GM12878 (cell line): ENCODE measurements at regions not wholly inside any gene's neighbourhood (a gene's known extent, or its start where the extent isn't known, plus 50 kb on each side); places are given as distances from the start of the nearest gene placed in this dataset.

ENCODE experiments used
- ATAC-seq: fragments of 200-7000 bp; cut with Tn5 transposase; 3 replicates; pipeline ENCODE4 v1.9.1; 2020; ENCODE audit warnings: mild to moderate bottlenecking, moderate library complexity
- BruUV-seq: library from RNA; stranded (reverse); fragments of 400-500 nt; replicated peaks from 2 replicates; lab custom pipeline; 2021; lab: Mats Ljungman, UMichigan
- CTCF ChIA-PET: fragments of 300-600 bp; sonication (Branson Sonifier 250); formaldehyde crosslinking; extraction: SDS; loops from one replicate; lab custom pipeline; 2021; ENCODE audit warnings: inconsistent platforms; lab: Yijun Ruan, JAX
- POLR2A ChIA-PET: fragments of 350-600 bp; formaldehyde crosslinking; extraction: SDS; loops from one replicate; lab custom pipeline; 2021; ENCODE audit warnings: inconsistent platforms; lab: Charles Lee
- RAD21 ChIA-PET: fragments of 300-600 bp; sonication (Branson Sonifier 250); formaldehyde crosslinking; loops from one replicate; lab custom pipeline; 2023; ENCODE audit warnings: antibody characterized with exemption; ENCODE audit not compliant: unreplicated experiment; lab: Charles Lee
- SMC1A ChIA-PET: fragments of 300-600 bp; sonication (Branson Sonifier 250); formaldehyde crosslinking; loops from one replicate; lab custom pipeline; 2023; ENCODE audit not compliant: unreplicated experiment, uncharacterized antibody; lab: Charles Lee
- DNase-seq: peaks from one replicate; pipeline ENCODE4 v3.0.0-alpha.2; 2011; ENCODE audit warnings: low read depth, low spot score
- FAIRE-seq: peaks from 3 replicates; lab custom pipeline; 2011; peaks lifted over from hg19 to GRCh38; lab: Jason Lieb, UNC
- H2AFZ ChIP-seq: 2 replicates; pipeline ENCODE4 v1.6.0; 2011; ENCODE audit warnings: low read depth, low read length, control low read depth; ENCODE audit not compliant: control insufficient read depth
- H3K27ac ChIP-seq: 2 replicates; pipeline ENCODE4 v1.5.1; 2011; ENCODE audit warnings: control low read depth; ENCODE audit not compliant: control insufficient read depth, insufficient read depth
- H3K27me3 ChIP-seq, 2 experiments: replicated peaks in 1 of 2; 2 replicates each; pipeline versions ENCODE4 v1.6.0 to v1.6.1; 2011; ENCODE audit warnings: low read length in 1 of 2; ENCODE audit not compliant: control insufficient read depth in 2 of 2, insufficient read depth in 2 of 2
- H3K36me3 ChIP-seq, 2 experiments: 2 replicates each; pipeline ENCODE4 v1.5.1; 2011; ENCODE audit warnings: low read length in 1 of 2; ENCODE audit not compliant: control insufficient read depth in 2 of 2, insufficient read depth in 2 of 2
- H3K4me1 ChIP-seq: 2 replicates; pipeline ENCODE4 v1.6.1; 2011; ENCODE audit warnings: mild to moderate bottlenecking, low read length, moderate library complexity, mixed read lengths; ENCODE audit not compliant: control insufficient read depth, insufficient read depth
- H3K4me2 ChIP-seq: 2 replicates; pipeline ENCODE4 v1.6.0; 2011; ENCODE audit warnings: control low read depth; ENCODE audit not compliant: control insufficient read depth, insufficient read depth
- H3K4me3 ChIP-seq: fragments of 200-600 bp; sonication (generic); 2 replicates; pipeline ENCODE4 v1.5.1; 2016
- H3K79me2 ChIP-seq: 2 replicates; pipeline ENCODE4 v1.6.0; 2011; ENCODE audit warnings: low read length; ENCODE audit not compliant: control insufficient read depth, insufficient read depth
- H3K9ac ChIP-seq: 2 replicates; pipeline ENCODE4 v1.8.0; 2011; ENCODE audit warnings: low read length, control low read depth, mixed read lengths; ENCODE audit not compliant: control insufficient read depth, insufficient read depth
- H3K9me3 ChIP-seq: replicated peaks from 3 replicates; pipeline ENCODE4 v1.5.1; 2011; ENCODE audit warnings: mild to moderate bottlenecking, low read length; ENCODE audit not compliant: control insufficient read depth, insufficient read depth
- H4K20me1 ChIP-seq: 2 replicates; pipeline ENCODE4 v1.6.0; 2011; ENCODE audit not compliant: control insufficient read depth, insufficient read depth
- ETV6 ChIP-seq, 2 experiments: fragments of 450-650 bp in 1 of 2; IDR thresholded peaks in 1 of 2; conservative IDR thresholded peaks in 1 of 2; 2 replicates each; pipeline ENCODE4 v1.6.1; 2014; ENCODE audit warnings: antibody characterized with exemption in 1 of 2, borderline replicate concordance in 1 of 2, low read depth in 1 of 2, mild to moderate bottlenecking in 1 of 2, moderate library complexity in 1 of 2
- FOS ChIP-seq: IDR thresholded peaks from 3 replicates; pipeline ENCODE4 v1.6.1; 2011; ENCODE audit warnings: borderline replicate concordance; ENCODE audit not compliant: insufficient read length; ENCODE audit errors: extremely low read depth
- FOXM1 ChIP-seq: IDR thresholded peaks from 2 replicates; pipeline ENCODE4 v1.6.1; 2012; ENCODE audit warnings: low read depth, mild to moderate bottlenecking, inconsistent platforms, low read length, moderate library complexity
- GATAD2B ChIP-seq: fragments of 450-650 bp; conservative IDR thresholded peaks from 2 replicates; pipeline ENCODE4 v1.6.1; 2017; ENCODE audit warnings: low read depth, mild to moderate bottlenecking, moderate library complexity
- IRF5 ChIP-seq: fragments of 450-650 bp; IDR thresholded peaks from 2 replicates; pipeline ENCODE4 v1.6.1; 2017; ENCODE audit warnings: borderline replicate concordance
- PBX3 ChIP-seq: IDR thresholded peaks from 2 replicates; pipeline ENCODE4 v1.6.1; 2011; ENCODE audit warnings: mild to moderate bottlenecking, low read depth, low read length, moderate library complexity; ENCODE audit not compliant: insufficient replicate concordance
- SREBF2 ChIP-seq: IDR thresholded peaks from 2 replicates; pipeline ENCODE4 v1.6.1; 2012; ENCODE audit warnings: mild to moderate bottlenecking, low read length
- ZBTB33 ChIP-seq: fragments of 450-650 bp; IDR thresholded peaks from 2 replicates; pipeline ENCODE4 v1.6.1; 2017; ENCODE audit warnings: mild to moderate bottlenecking
- WGBS: methylation state at CpG from one replicate; pipeline ENCODE4 v1.1.6; 2016; ENCODE audit warnings: low lambda C conversion rate; ENCODE audit not compliant: insufficient replicate concordance, insufficient coverage; ENCODE audit errors: missing lambda C conversion rate; 5-methylcytosine and 5-hydroxymethylcytosine counted together
- in situ Hi-C: fragments of 300-500 bp; cut with MboI; formaldehyde crosslinking; loops from 9 replicates; pipeline ENCODE4 v1.14.3; 2018; ENCODE audit warnings: mixed read lengths
- intact Hi-C: fragments of 100-400 bp; cut with micrococcal nuclease; formaldehyde crosslinking; loops from one replicate; pipeline ENCODE4 v1.14.2; 2022; ENCODE audit not compliant: unreplicated experiment

- Histone ChIP-seq H3K4me3 (no peak overlapping the region), H3K4me1 (peaks cover 6% of the 10 kb centered on the region; the same call in 1 of the 2 replicates), H3K4me2 (no peak overlapping the region), H3K36me3 (no peaks in the 10 kb centered on the region), H4K20me1 (no peaks in the 10 kb centered on the region), H3K9me3 (no peaks in the 10 kb centered on the region; the same call in 2 of the 3 replicates), H3K27me3 (no peaks in the 10 kb centered on the region), H3K27ac (no peak overlapping the region), H3K79me2 (no peaks in the 10 kb centered on the region), H2AFZ (no peak overlapping the region), H3K9ac (no peak overlapping the region)
- no peak for TF ChIP-seq GATAD2B
- TF ChIP-seq IRF5: no peak
- TF ChIP-seq SREBF2: no peak
- TF ChIP-seq ZBTB33: no peak
- TF ChIP-seq PBX3: no peak
- no peak for TF ChIP-seq FOS
- no peak for TF ChIP-seq FOXM1
- no peak for TF ChIP-seq ETV6 (conservative IDR thresholded peaks at IDR 0.05 in 1 of 2, IDR thresholded peaks at IDR 0.05 in 1 of 2; ENCODE audit: borderline replicate concordance in 1 of 2, low read depth in 1 of 2)
- RAD21 ChIA-PET: interaction anchor here (1.3 kb wide), 1 partner anchor 302 kb away, joined by 3 read pairs; no protein-coding TSS in a partner anchor
- in situ Hi-C loops: no loop called here
- intact Hi-C loops: no loop called here
- ATAC-seq: no peak
- SMC1A ChIA-PET: interaction anchor here (0.6 to 1.1 kb wide), 2 partner anchors 200 to 978 kb away, joined by 3 read pairs; no protein-coding TSS in a partner anchor
- no peak for FAIRE-seq
- CTCF ChIA-PET: no interaction called here
- no peak for DNase-seq
- POLR2A ChIA-PET: no interaction called here
- BruUV-seq: no TSS peak
- WGBS: 68% methylated on average over 6 of the region's 6 CpGs
Observed at GRCh38 chr5:124446120-124446519, 300.3 kb downstream of the ZNF608 start.
